ENCODE measurements at regions not wholly inside any gene's neighbourhood (a gene's known extent, or its start where the extent isn't known, plus 50 kb on each side); places are given as distances from the start of the nearest gene placed in this dataset.
"Not testable (repeated sequence)": the region's sequence is repeated elsewhere in the genome, so short reads cannot be mapped to it uniquely, and the experiment has no call there.

DNA sequence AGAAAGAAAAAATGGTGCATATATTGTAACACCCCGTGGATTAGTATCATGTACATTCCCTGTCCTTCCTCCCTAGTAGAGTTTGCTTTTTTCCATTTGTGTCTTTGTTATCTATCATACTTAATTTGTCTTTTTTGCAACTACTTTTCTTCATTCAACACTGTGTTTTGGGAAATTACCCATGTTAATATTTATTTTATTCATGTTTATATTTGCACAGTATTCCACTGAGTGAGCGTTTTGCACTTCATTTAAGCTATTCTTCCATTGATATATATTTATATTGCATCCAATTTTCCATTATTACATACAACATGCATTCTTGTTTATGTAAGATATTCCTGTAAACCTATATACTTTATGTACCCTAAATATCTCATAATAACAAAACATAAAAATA is 57.6 kb upstream of the FAM171A1 start:
- 63% methylated on average over 2 of the region's 2 CpGs for WGBS (ENCODE audit: insufficient coverage, low lambda C conversion rate)
- no peaks in the 10 kb centered on the region for H3K4me1 ChIP-seq (ENCODE audit: control insufficient read depth, insufficient read depth, low read length)
- DNase-seq = no peak

DNA sequence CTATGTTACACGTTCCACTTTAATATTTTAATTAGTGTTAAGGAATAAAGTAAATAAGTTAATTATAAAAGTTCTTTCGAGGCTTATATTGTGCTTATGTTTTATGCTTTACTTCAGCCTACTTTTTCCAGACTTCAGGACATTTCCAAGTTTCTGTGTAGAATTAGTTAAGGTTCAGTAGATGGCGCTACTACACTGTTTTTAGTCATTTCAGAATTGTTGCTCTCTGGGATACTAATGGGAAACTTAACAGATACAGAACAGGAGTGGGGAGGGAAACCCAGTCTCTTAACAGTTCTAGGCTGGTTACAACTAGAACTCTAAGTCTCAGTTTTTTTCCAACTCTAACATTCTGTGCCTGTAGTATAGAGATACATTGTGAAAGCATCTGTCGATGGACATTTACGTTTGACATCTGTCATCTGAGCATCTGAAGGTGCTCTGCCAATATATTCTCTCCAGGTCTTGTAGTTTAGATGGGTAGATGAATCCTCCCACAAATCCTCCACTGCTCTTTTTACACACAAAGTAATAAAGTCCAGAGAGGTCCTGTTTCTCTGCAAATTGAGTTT is 56.8 kb upstream of the FAM171A1 start:
- no peaks in the 10 kb centered on the region for H3K36me3 ChIP-seq (ENCODE audit: control insufficient read depth, insufficient read depth, low read length)
- no peaks in the 10 kb centered on the region for H3K9me3 ChIP-seq (ENCODE audit: control insufficient read depth, low read depth, low read length)
- DNase-seq = peak in 1 of 2 donors; percentile 12
- H3K4me1 ChIP-seq (ENCODE audit: control insufficient read depth, insufficient read depth, low read length) = no peaks in the 10 kb centered on the region
- no peak overlapping the region for H3K27ac ChIP-seq (ENCODE audit: low read length)
- H3K27me3 ChIP-seq (ENCODE audit: control insufficient read depth, insufficient read depth, low read length) = no peaks in the 10 kb centered on the region
- H3K4me3 ChIP-seq (ENCODE audit: low read length) = no peak overlapping the region
- WGBS (ENCODE audit: insufficient coverage, low lambda C conversion rate) = 40% methylated on average over 2 of the region's 5 CpGs

More for the DNA sequence above, 57.6 kb upstream of the FAM171A1 start:
- Histone ChIP-seq H3K27ac (ENCODE audit: low read length) (no peak overlapping the region), H3K27me3 (ENCODE audit: control insufficient read depth, insufficient read depth, low read length) (no peaks in the 10 kb centered on the region), H3K36me3 (ENCODE audit: control insufficient read depth, insufficient read depth, low read length) (no peaks in the 10 kb centered on the region), H3K9me3 (ENCODE audit: control insufficient read depth, low read depth, low read length) (no peaks in the 10 kb centered on the region), H3K4me3 (ENCODE audit: low read length) (no peak overlapping the region)

DNA sequence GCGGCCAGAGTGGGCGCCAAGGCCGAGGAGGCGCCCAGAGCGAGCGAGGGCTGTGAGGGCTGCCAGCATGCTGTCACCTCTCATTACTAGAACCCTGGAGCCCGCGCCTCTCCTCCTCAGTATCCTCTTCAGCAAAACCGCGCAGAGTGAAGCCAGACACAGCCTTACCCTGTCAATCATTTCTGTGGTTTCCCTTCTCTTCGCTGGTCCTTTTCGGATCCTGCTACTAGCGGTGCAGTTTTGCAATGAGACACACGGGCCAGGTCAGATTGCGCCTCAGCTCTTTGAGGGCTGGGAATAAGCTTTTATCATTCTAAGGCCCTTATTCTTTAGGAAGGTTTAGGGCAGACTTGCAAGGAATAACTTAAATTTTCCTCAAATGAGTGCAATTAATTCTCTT is 55.5 kb upstream of the FAM171A1 start:
- H3K27ac ChIP-seq (ENCODE audit: low read length) = no peak overlapping the region
- no peaks in the 10 kb centered on the region for H3K4me1 ChIP-seq (ENCODE audit: control insufficient read depth, insufficient read depth, low read length)
- no CpG with 5 or more reads among the region's 15 CpGs for WGBS (ENCODE audit: insufficient coverage, low lambda C conversion rate)
- no peaks in the 10 kb centered on the region for H3K27me3 ChIP-seq (ENCODE audit: control insufficient read depth, insufficient read depth, low read length)
- DNase-seq = no peak
- no peak overlapping the region for H3K4me3 ChIP-seq (ENCODE audit: low read length)
- no peaks in the 10 kb centered on the region for H3K9me3 ChIP-seq (ENCODE audit: control insufficient read depth, low read depth, low read length)
- H3K36me3 ChIP-seq (ENCODE audit: control insufficient read depth, insufficient read depth, low read length) = no peaks in the 10 kb centered on the region

DNA sequence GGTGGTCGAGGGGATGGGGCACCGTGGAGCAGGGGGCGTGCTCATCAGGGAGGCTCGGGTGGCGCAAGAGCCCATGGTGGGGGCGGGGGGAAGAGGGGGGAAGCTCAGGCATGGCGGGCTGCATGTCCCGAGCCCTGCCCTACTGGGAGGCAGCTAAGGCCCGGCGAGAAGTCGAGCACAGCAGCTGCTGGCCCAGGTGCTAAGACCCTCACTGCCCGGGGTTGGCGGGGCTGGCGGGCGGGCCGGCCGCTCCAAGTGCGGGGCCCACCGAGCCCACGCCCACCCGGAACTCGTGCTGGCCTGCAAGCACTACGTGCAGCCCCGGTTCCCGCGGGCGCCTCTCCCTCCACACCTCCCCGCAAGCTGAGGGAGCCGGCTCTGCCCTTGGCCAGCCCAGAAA is 55.0 kb upstream of the FAM171A1 start:
- no peaks in the 10 kb centered on the region for H3K4me1 ChIP-seq (ENCODE audit: control insufficient read depth, insufficient read depth, low read length)
- H3K36me3 ChIP-seq (ENCODE audit: control insufficient read depth, insufficient read depth, low read length) = no peaks in the 10 kb centered on the region
- no peak overlapping the region for H3K27ac ChIP-seq (ENCODE audit: low read length)
- DNase-seq = no peak
- H3K27me3 ChIP-seq (ENCODE audit: control insufficient read depth, insufficient read depth, low read length) = no peaks in the 10 kb centered on the region
- WGBS (ENCODE audit: insufficient coverage, low lambda C conversion rate) = no CpG with 5 or more reads among the region's 29 CpGs
- H3K4me3 ChIP-seq (ENCODE audit: low read length) = no peak overlapping the region
- H3K9me3 ChIP-seq (ENCODE audit: control insufficient read depth, low read depth, low read length) = no peaks in the 10 kb centered on the region

DNA sequence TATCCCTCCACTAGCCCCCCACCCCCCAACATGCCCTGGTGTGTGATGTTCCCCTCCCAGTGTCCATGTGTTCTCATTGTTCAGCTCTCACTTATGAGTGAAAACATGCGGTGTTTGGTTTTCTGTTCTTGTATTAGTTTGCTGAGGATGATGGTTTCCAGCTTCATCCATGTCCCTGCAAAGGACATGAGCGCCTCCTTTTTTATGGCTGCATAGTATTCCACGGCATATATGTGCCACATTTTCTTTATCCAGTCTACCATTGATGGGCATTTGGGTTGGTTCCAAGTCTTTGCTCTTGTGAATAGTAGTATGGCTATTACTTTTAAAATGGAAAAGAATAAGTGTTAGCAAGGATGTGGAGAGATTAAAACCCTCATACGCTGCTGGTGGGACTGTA is 50.8 kb upstream of the FAM171A1 start:
- H3K27me3 ChIP-seq (ENCODE audit: control insufficient read depth, insufficient read depth, low read length); H3K4me3 ChIP-seq (ENCODE audit: low read length); H3K9me3 ChIP-seq (ENCODE audit: control insufficient read depth, low read depth, low read length); H3K36me3 ChIP-seq (ENCODE audit: control insufficient read depth, insufficient read depth, low read length); H3K27ac ChIP-seq (ENCODE audit: low read length); H3K4me1 ChIP-seq (ENCODE audit: control insufficient read depth, insufficient read depth, low read length); DNase-seq: not testable (repeated sequence)
- 94% methylated on average over 3 of the region's 4 CpGs for WGBS (ENCODE audit: insufficient coverage, low lambda C conversion rate)

All from large intestine (tissue), 3 donors.